GM10266 (cell line): ENCODE measurements at regions not wholly inside any gene's neighbourhood (a gene's known extent, or its start where the extent isn't known, plus 50 kb on each side); places are given as distances from the start of the nearest gene placed in this dataset.

ENCODE experiments used
- DNase-seq: peaks from one replicate; pipeline ENCODE4 v3.0.0; 2012; ENCODE audit errors: extremely low spot score
- CTCF ChIP-seq: IDR thresholded peaks from 2 replicates; pipeline ENCODE4 v1.5.1; 2012; ENCODE audit warnings: mild to moderate bottlenecking, low read depth; ENCODE audit not compliant: control insufficient read depth, insufficient read depth; ENCODE audit errors: missing control alignments

- no peak for DNase-seq
- TF ChIP-seq CTCF, result no peak
These were observed 188.4 kb upstream of the KLF12 start for GRCh38 chr13:74322562-74322961.

- no peak for DNase-seq
- TF ChIP-seq CTCF, result no peak
These were observed 186.1 kb upstream of the KLF12 start for GRCh38 chr13:74320282-74320681.

- DNase-seq, result no peak
- TF ChIP-seq CTCF, result no peak
These were observed 182.3 kb upstream of the KLF12 start for GRCh38 chr13:74316547-74316946.

GRCh38 chr13:74306496-74306895, 172.3 kb upstream of the KLF12 start:
- no peak for DNase-seq

GRCh38 chr13:74305876-74306275, 171.7 kb upstream of the KLF12 start:
- DNase-seq, result no peak

More at GRCh38 chr13:74306496-74306895, 172.3 kb upstream of the KLF12 start:
- no peak for TF ChIP-seq CTCF

GRCh38 chr13:74301258-74301935, 167.2 kb upstream of the KLF12 start:
- TF ChIP-seq CTCF, result no peak
- no peak for DNase-seq

More at GRCh38 chr13:74305876-74306275, 171.7 kb upstream of the KLF12 start:
- no peak for TF ChIP-seq CTCF

- DNase-seq, result no peak
- TF ChIP-seq CTCF, result no peak
These were observed 166.0 kb upstream of the KLF12 start for GRCh38 chr13:74300162-74300561.
